HEK293T (cell line): ENCODE measurements at regions not wholly inside any gene's neighbourhood (a gene's known extent, or its start where the extent isn't known, plus 50 kb on each side); places are given as distances from the start of the nearest gene placed in this dataset.
A peak's percentile ranks its signal among the peaks of the same experiment; 100 is the strongest.

Source experiments
- CTCF ChIA-PET: fragments of 350-600 bp; formaldehyde crosslinking; extraction: SDS; loops from one replicate; lab custom pipeline; 2021; ENCODE audit warnings: antibody characterized with exemption, inconsistent platforms; lab: Yijun Ruan, JAX
- POLR2A ChIA-PET: fragments of 350-600 bp; formaldehyde crosslinking; extraction: SDS; loops from one replicate; lab custom pipeline; 2020; ENCODE audit warnings: antibody characterized with exemption, inconsistent platforms; lab: Yijun Ruan, JAX
- DNase-seq: peaks from one replicate; pipeline ENCODE4 v3.0.0; 2012; ENCODE audit warnings: mixed read lengths; ENCODE audit errors: extremely low spot score
- ARNT ChIP-seq: fragments of 450-650 bp; IDR thresholded peaks from 2 replicates; pipeline ENCODE4 v1.6.1; 2017; ENCODE audit warnings: mild to moderate bottlenecking
- BHLHE40 ChIP-seq: fragments of 450-650 bp; IDR thresholded peaks from 2 replicates; pipeline ENCODE4 v1.6.1; 2016; ENCODE audit warnings: mild to moderate bottlenecking, moderate library complexity, borderline replicate concordance
- CTBP1 ChIP-seq: fragments of 450-650 bp; IDR thresholded peaks from 2 replicates; pipeline ENCODE4 v1.6.1; 2016; ENCODE audit warnings: borderline replicate concordance
- ELF4 ChIP-seq: fragments of 450-650 bp; IDR thresholded peaks from 2 replicates; pipeline ENCODE4 v1.6.1; 2017; ENCODE audit warnings: antibody characterized with exemption
- FOXA1 ChIP-seq: fragments of 450-650 bp; IDR thresholded peaks from 2 replicates; pipeline ENCODE4 v1.6.1; 2016; ENCODE audit warnings: mild to moderate bottlenecking
- FOXK2 ChIP-seq: fragments of 450-650 bp; IDR thresholded peaks from 2 replicates; pipeline ENCODE4 v1.6.1; 2016; ENCODE audit warnings: mild to moderate bottlenecking
- FOXM1 ChIP-seq: fragments of 450-650 bp; IDR thresholded peaks from 2 replicates; pipeline ENCODE4 v1.6.1; 2017; ENCODE audit warnings: mild to moderate bottlenecking, borderline replicate concordance
- HDGF ChIP-seq: fragments of 450-650 bp; IDR thresholded peaks from 2 replicates; pipeline ENCODE4 v1.6.1; 2017; ENCODE audit warnings: antibody characterized with exemption, borderline replicate concordance
- L3MBTL2 ChIP-seq: fragments of 450-650 bp; conservative IDR thresholded peaks from 2 replicates; pipeline ENCODE4 v1.6.1; 2016; ENCODE audit warnings: mild to moderate bottlenecking
- LEF1 ChIP-seq: fragments of 450-650 bp; IDR thresholded peaks from 2 replicates; pipeline ENCODE4 v1.6.1; 2017; ENCODE audit warnings: mild to moderate bottlenecking, borderline replicate concordance
- NFRKB ChIP-seq: fragments of 450-650 bp; IDR thresholded peaks from 2 replicates; pipeline ENCODE4 v1.6.1; 2016; ENCODE audit warnings: mild to moderate bottlenecking, moderate library complexity
- SP1 ChIP-seq: fragments of 450-650 bp; IDR thresholded peaks from 2 replicates; pipeline ENCODE4 v1.6.1; 2017
- SUZ12 ChIP-seq: fragments of 450-650 bp; IDR thresholded peaks from 2 replicates; pipeline ENCODE4 v1.6.1; 2016; ENCODE audit warnings: mild to moderate bottlenecking
- TARDBP ChIP-seq: fragments of 450-650 bp; IDR thresholded peaks from 2 replicates; pipeline ENCODE4 v1.6.1; 2016
- ZNF384 ChIP-seq: fragments of 450-650 bp; IDR thresholded peaks from 2 replicates; pipeline ENCODE4 v1.6.1; 2016
- TF ChIP-seq, protein P1 (sequence below): fragments of 450-650 bp; IDR thresholded peaks from 2 replicates; pipeline ENCODE4 v1.6.1; 2016

DNA sequence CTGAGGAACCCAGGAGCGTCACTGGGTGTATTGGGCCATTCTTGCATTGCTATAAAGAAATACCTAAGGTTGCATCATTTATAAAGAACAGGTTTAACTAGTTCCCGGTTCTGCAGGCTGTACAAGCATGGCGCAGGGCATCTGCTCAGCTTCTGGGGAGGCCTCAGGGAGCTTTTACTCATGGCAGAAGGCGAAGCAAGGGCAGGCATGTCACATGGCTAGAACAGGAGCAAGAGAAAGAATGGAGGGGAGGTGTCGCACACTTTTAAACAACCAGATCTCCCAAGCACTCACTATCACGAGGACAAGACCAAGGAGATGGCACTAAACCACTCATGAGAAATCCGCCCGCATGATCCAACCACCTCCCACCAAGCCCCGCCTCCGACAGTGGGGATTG lies 65.2 kb downstream of the PSMG1 start:
- POLR2A ChIA-PET, result no interaction called here
- CTCF ChIA-PET, result interaction anchor here (0.7 kb wide), 1 partner anchor 12 kb away, joined by 3 read pairs; no protein-coding TSS in a partner anchor
- TF ChIP-seq CTBP1, result no peak
- no peak for TF ChIP-seq HDGF
- TF ChIP-seq, protein P1, sequence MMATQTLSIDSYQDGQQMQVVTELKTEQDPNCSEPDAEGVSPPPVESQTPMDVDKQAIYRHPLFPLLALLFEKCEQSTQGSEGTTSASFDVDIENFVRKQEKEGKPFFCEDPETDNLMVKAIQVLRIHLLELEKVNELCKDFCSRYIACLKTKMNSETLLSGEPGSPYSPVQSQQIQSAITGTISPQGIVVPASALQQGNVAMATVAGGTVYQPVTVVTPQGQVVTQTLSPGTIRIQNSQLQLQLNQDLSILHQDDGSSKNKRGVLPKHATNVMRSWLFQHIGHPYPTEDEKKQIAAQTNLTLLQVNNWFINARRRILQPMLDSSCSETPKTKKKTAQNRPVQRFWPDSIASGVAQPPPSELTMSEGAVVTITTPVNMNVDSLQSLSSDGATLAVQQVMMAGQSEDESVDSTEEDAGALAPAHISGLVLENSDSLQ, result no peak
- no peak for TF ChIP-seq ZNF384
- TF ChIP-seq BHLHE40, result no peak
- no peak for TF ChIP-seq SUZ12
- TF ChIP-seq NFRKB, result no peak
- TF ChIP-seq TARDBP, result no peak
- no peak for TF ChIP-seq LEF1
- no peak for TF ChIP-seq SP1
- TF ChIP-seq L3MBTL2, result no peak
- no peak for TF ChIP-seq ARNT
- no peak for TF ChIP-seq FOXM1
- no peak for DNase-seq

DNA sequence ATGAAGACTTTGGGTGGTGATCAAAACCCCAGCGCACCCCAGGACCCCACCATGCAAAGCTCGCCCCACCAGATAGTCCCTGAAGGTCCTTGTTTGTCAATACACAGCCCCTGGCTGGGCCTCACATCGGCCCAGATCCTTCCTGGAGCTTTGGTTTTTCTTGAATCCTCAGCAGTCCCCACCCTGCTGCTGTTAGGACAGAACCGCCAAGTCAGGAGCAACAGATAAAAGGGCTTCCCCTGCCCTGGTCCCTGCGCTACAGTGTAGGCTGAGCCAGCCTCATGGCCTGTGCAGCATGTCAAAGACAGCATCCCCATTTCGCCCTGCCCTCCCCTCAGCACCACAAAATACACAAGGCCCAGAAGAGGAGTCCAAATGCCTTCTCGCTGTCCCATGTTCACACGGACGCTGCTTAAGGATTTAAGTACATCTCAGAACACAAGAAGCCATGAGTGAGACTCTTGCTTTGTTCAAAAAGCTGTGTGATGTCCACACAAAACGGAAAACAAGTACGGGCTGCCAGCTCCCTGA lies 65.7 kb downstream of the PSMG1 start:
- TF ChIP-seq, protein P1, result no peak
- TF ChIP-seq TARDBP (no peak), FOXK2 (no peak), L3MBTL2 (no peak), BHLHE40 (no peak), ELF4 (no peak), CTBP1 (no peak), FOXM1 (no peak), ARNT (no peak), SUZ12 (no peak), ZNF384 (no peak), LEF1 (no peak), FOXA1 (no peak)
- CTCF ChIA-PET, result interaction anchor here (0.7 kb wide), 1 partner anchor 11 kb away, joined by 3 read pairs; no protein-coding TSS in a partner anchor
- POLR2A ChIA-PET, result no interaction called here
- no peak for DNase-seq

DNA sequence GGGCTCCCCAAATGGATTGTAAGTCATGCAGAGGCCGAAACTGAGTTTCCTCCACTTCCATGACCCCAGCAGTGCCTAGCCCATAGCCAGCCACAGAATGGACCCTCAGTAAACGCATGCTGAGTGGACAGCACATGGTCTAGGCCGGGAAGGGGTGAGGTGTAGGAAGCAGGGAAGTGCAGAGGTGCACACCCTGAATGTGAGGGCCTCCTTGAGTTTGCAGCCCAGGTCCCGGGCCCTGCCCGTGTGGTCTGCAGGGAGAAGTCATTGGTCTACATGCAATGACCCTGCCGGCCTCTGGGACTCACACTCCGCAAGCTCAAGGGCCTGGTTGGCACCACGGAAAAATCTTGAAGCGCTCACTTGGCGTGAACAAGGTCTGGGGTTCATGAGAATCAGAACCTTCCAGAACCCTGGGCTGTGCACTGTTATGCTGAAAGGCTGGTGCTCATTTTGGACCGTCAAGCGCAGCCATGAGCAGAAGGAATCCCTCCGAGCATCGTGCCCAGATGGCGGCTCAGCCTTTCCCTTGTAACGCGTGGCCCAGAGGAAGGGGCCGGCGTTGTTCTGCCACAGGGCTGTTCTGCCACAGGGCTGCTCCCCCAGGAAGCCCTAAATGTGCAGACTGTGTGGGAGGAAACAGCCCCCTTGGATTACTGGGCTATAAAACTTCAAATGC lies 66.4 kb downstream of the PSMG1 start:
- ChIA-PET CTCF (no interaction called here), POLR2A (no interaction called here)
- no peak for DNase-seq
- TF ChIP-seq ZNF384, result no peak
- TF ChIP-seq LEF1, result no peak

DNA sequence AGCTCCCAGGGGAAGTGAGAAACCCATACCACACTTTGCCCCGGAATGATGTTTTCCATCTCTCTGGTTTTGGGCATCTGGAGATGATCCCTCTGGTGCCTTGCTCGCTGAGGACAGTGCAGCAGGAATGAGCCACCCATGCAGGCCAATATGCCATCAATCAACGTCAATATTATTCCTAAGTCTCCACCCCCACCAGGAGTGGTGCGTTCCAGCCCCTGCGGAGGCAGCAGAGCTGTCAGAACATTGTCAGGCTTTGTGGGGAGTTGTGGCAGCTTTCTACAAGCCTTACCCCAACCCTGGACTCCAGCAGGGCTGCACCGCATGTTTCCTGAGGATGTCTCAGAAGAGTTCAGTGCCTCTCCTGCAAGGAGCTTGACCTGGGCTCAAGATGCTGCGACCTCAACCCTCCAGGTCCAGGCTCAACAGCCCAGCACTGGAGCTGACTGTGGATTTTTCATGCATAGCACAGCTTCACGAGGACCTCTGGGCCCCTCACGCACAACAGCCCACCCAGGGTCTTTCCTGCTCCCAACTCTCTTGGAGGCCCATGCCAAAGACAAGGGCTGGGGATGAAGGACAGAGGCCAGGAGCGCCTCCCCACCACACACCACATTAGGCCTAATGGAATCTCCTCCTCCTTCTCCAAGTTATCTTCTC lies 67.5 kb downstream of the PSMG1 start:
- no peak for TF ChIP-seq CTBP1
- TF ChIP-seq, protein P1, result peak; percentile 76
- ChIA-PET CTCF (no interaction called here), POLR2A (no interaction called here)
- no peak for DNase-seq

DNA sequence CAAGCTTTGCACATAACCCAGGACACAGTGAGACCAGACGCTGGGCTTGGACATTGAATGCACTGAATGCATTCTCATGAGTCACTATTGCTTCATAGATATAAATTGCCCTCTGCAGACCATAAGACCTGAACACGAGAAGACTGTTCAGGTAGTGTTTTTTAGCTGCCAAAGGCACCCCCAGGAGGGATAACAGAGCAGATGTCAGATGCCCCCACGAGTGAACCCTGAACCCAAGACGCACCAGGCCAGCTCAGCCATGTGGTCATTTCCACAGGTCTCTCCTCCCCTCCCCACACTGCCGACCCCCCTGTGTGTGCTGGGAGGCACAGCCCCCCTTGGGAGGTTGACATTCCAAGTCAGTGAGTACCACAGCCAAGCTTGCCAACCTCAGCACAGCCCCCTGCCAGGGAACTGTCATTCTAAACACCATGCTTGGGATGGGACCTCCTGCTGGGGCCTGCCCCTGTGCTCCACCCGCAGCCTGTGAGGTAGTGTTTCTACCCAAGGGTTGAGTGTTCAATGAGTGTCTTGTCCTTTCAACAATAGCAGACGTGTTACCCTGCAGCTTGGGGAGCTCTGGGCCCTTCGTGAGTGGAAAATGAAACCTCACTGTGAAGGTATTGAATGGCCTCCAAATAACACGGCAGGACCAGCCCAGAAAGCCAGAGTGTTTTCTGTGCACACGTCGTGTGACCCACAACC lies 68.2 kb downstream of the PSMG1 start:
- ChIA-PET CTCF (no interaction called here), POLR2A (no interaction called here)
- no peak for TF ChIP-seq BHLHE40
- TF ChIP-seq, protein P1, result no peak
- no peak for TF ChIP-seq CTBP1
- TF ChIP-seq ELF4, result no peak
- TF ChIP-seq FOXK2, result no peak
- TF ChIP-seq ZNF384, result no peak
- TF ChIP-seq FOXA1, result no peak
- TF ChIP-seq HDGF, result no peak
- no peak for DNase-seq
